ENCODE measurements at regions not wholly inside any gene's neighbourhood (a gene's known extent, or its start where the extent isn't known, plus 50 kb on each side); places are given as distances from the start of the nearest gene placed in this dataset.

- TF ChIP-seq CTCF (IDR thresholded peaks at IDR 0.05; ENCODE audit: control insufficient read depth, extremely low read depth, insufficient read depth), result no peak
- no peak for DNase-seq (ENCODE audit: low read depth)
Observed at GRCh38 chr9:95729669-95730368, 145.7 kb upstream of the ERCC6L2 start.

GRCh38 chr9:95729046-95729445 is 146.4 kb upstream of the ERCC6L2 start:
- TF ChIP-seq CTCF (IDR thresholded peaks at IDR 0.05; ENCODE audit: control insufficient read depth, extremely low read depth, insufficient read depth), result no peak
- DNase-seq (ENCODE audit: low read depth), result no peak
- H3K4me3 ChIP-seq (ENCODE audit: low read depth, low read length), result no peak overlapping the region

More at GRCh38 chr9:95729669-95730368, 145.7 kb upstream of the ERCC6L2 start:
- H3K4me3 ChIP-seq (ENCODE audit: low read depth, low read length), result no peak overlapping the region

GRCh38 chr9:95727947-95728520 is 147.5 kb upstream of the ERCC6L2 start:
- no peak overlapping the region for H3K4me3 ChIP-seq (ENCODE audit: low read depth, low read length)
- no peak for TF ChIP-seq CTCF (IDR thresholded peaks at IDR 0.05; ENCODE audit: control insufficient read depth, extremely low read depth, insufficient read depth)
- DNase-seq (ENCODE audit: low read depth), result no peak

- no peak for DNase-seq (ENCODE audit: low read depth)
- no peak overlapping the region for H3K4me3 ChIP-seq (ENCODE audit: low read depth, low read length)
- peak; percentile 55 for TF ChIP-seq CTCF (IDR thresholded peaks at IDR 0.05; ENCODE audit: control insufficient read depth, extremely low read depth, insufficient read depth)
Observed at GRCh38 chr9:95726756-95727155, 148.7 kb upstream of the ERCC6L2 start.

GRCh38 chr9:95725045-95725444 is 150.4 kb upstream of the ERCC6L2 start:
- no peak overlapping the region for H3K4me3 ChIP-seq (ENCODE audit: low read depth, low read length)
- no peak for TF ChIP-seq CTCF (IDR thresholded peaks at IDR 0.05; ENCODE audit: control insufficient read depth, extremely low read depth, insufficient read depth)
- no peak for DNase-seq (ENCODE audit: low read depth)

- H3K4me3 ChIP-seq (ENCODE audit: low read depth, low read length), result no peak overlapping the region
- TF ChIP-seq CTCF (IDR thresholded peaks at IDR 0.05; ENCODE audit: control insufficient read depth, extremely low read depth, insufficient read depth), result no peak
- DNase-seq (ENCODE audit: low read depth), result no peak
Observed at GRCh38 chr9:95724253-95724991, 151.1 kb upstream of the ERCC6L2 start.
